Motor neuron (in vitro differentiated cells): ENCODE measurements at regions not wholly inside any gene's neighbourhood (a gene's known extent, or its start where the extent isn't known, plus 50 kb on each side); places are given as distances from the start of the nearest gene placed in this dataset.

Source experiments
- ATAC-seq, 8 experiments: fragments of 200-7000 bp; cut with Tn5 transposase; replicated peaks in 6 of 8; 2 replicates each; pipeline ENCODE4 v1.8.0; 2021; ENCODE audit warnings: mild to moderate bottlenecking in 8 of 8, moderate library complexity in 8 of 8
- H3K27ac ChIP-seq, 2 donors: fragments of 250-450 bp; sonication (Bioruptor Pico); 2 replicates each; pipeline ENCODE4 v1.9.0; 2021; ENCODE audit warnings: antibody characterized with exemption in 2 of 2, mild to moderate bottlenecking in 2 of 2, moderate library complexity in 1 of 2
- H3K4me1 ChIP-seq, 2 donors: fragments of 250-450 bp; sonication (Bioruptor Pico); replicated peaks in 1 of 2; 2 replicates each; pipeline ENCODE4 v1.6.1; 2021; ENCODE audit warnings: antibody characterized with exemption in 2 of 2, mild to moderate bottlenecking in 2 of 2, moderate library complexity in 1 of 2
- H3K4me3 ChIP-seq, 5 donors: fragments of 250-450 bp; sonication (Bioruptor Pico); 2 replicates each; pipeline ENCODE4 v1.9.0; 2021; ENCODE audit warnings: antibody characterized with exemption in 5 of 5, mild to moderate bottlenecking in 5 of 5, moderate library complexity in 4 of 5
- WGBS, 10 experiments: fragments of 450-650 bp; shearing (Covaris generic); methylation state at CpG; one replicate each; pipeline ENCODE4 v1.0.0; 2022; 5-methylcytosine and 5-hydroxymethylcytosine counted together
- in situ Hi-C, 9 experiments: fragments of 400-800 bp; cut with MboI; loops; one replicate each; pipeline ENCODE4 v1.15.0; 2021; ENCODE audit warnings: low sequenced_read_pairs in 9 of 9, low pct_unique_long_range_greater_than_20kb in 2 of 9; ENCODE audit not compliant: unreplicated experiment in 9 of 9

- in situ Hi-C loops = no loop called here
- 17 to 47% methylated on average over 1 to 3 of the region's 5 CpGs; no CpG with 5 or more reads in 8 of the 10 experiments for WGBS, 10 experiments
Observed at GRCh38 chr2:8028981-8029380, 652.9 kb upstream of the ID2 start.

GRCh38 chr2:8030573-8031303 is 651.1 kb upstream of the ID2 start:
- Histone ChIP-seq H3K27ac (peak overlapping the region in 1 of 2 donors; percentile 11), H3K4me3 (no peak overlapping the region), H3K4me1 (peaks cover 6 to 7% of the 10 kb centered on the region in 2 donors)
- WGBS, 10 experiments = 25 to 100% (median 52%) methylated on average over 1 to 5 of the region's 8 CpGs; no CpG with 5 or more reads in 3 of the 10 experiments
- in situ Hi-C loops = no loop called here
- ATAC-seq = peak in 5 of 8 experiments; percentile 51 to 65 (median 52)

More at GRCh38 chr2:8028981-8029380, 652.9 kb upstream of the ID2 start:
- no peak overlapping the region for H3K4me3 ChIP-seq
- ATAC-seq = no peak
- no peak overlapping the region for H3K27ac ChIP-seq
- H3K4me1 ChIP-seq = peaks cover 4 to 5% of the 10 kb centered on the region in 2 donors

GRCh38 chr2:8031370-8031769 is 650.5 kb upstream of the ID2 start:
- in situ Hi-C loops = no loop called here
- Histone ChIP-seq H3K4me3 (no peak overlapping the region), H3K27ac (no peak overlapping the region), H3K4me1 (peaks cover 6 to 7% of the 10 kb centered on the region in 2 donors)
- ATAC-seq = no peak
- 86 to 100% (median 92%) methylated on average over 1 to 2 of the region's 4 CpGs; no CpG with 5 or more reads in 6 of the 10 experiments for WGBS, 10 experiments

- in situ Hi-C loops = no loop called here
- Histone ChIP-seq H3K27ac (no peak overlapping the region), H3K4me1 (peaks cover 6 to 7% of the 10 kb centered on the region in 2 donors), H3K4me3 (no peak overlapping the region)
- peak in 2 of 8 experiments; percentile 59 to 69 for ATAC-seq
- 31 to 60% (median 42%) methylated on average over 2 to 5 of the region's 7 CpGs; no CpG with 5 or more reads in 2 of the 10 experiments for WGBS, 10 experiments
Observed at GRCh38 chr2:8033546-8034096, 648.2 kb upstream of the ID2 start.

GRCh38 chr2:8036366-8036765 is 645.5 kb upstream of the ID2 start:
- in situ Hi-C loops = no loop called here
- WGBS, 10 experiments = 33 to 100% (median 100%) methylated on average over 1 to 2 of the region's 2 CpGs; no CpG with 5 or more reads in 3 of the 10 experiments
- Histone ChIP-seq H3K4me3 (no peak overlapping the region), H3K4me1 (peaks cover 2 to 6% of the 10 kb centered on the region in 2 donors), H3K27ac (no peak overlapping the region)
- ATAC-seq = no peak

GRCh38 chr2:8039732-8040131 is 642.1 kb upstream of the ID2 start:
- H3K27ac ChIP-seq = no peak overlapping the region
- WGBS, 10 experiments = 0 to 86% (median 38%) methylated on average over 1 to 2 of the region's 2 CpGs; no CpG with 5 or more reads in 3 of the 10 experiments
- H3K4me3 ChIP-seq = no peak overlapping the region
- ATAC-seq = no peak
- in situ Hi-C loops = no loop called here
- peaks cover 0 to 2% of the 10 kb centered on the region in 2 donors for H3K4me1 ChIP-seq

- H3K27ac ChIP-seq = no peak overlapping the region
- in situ Hi-C loops = no loop called here
- H3K4me3 ChIP-seq = no peak overlapping the region
- 0 to 100% (median 89%) methylated on average over 1 to 3 of the region's 4 CpGs; no CpG with 5 or more reads in 4 of the 10 experiments for WGBS, 10 experiments
- H3K4me1 ChIP-seq = no peaks in the 10 kb centered on the region
- no peak for ATAC-seq
Observed at GRCh38 chr2:8043295-8043694, 638.6 kb upstream of the ID2 start.

DNA sequence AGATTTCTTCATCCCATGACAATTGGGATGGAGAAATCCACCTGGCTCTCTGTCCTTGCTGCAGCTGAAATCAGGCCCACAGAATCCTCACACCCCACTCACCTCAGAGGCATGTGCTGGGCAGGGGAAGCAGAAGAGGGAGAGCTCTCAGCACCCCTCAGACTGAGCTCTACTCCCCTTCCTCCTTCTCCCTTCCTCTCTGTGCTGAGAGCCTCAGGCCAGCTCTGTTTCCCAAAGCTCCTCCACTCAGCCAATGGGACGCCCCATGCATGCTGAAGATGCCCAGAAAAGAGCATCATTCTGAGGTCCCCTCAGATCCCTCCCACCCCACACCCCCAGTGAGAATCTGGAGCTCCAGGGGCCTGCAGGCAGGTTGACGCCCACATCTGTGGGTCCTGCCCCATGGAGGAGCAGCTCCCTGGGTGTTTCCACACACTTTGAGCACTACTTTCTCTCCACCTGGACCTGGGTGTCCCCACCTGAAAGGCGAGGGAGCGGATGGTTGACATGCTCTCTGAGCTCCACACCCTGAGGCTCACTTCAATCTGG is 637.7 kb upstream of the ID2 start:
- no peak overlapping the region for H3K4me3 ChIP-seq
- no peak overlapping the region for H3K27ac ChIP-seq
- no peaks in the 10 kb centered on the region for H3K4me1 ChIP-seq
- in situ Hi-C loops = no loop called here
- ATAC-seq = no peak
- WGBS, 10 experiments = 80 to 86% (median 80%) methylated on average over 1 to 2 of the region's 4 CpGs; no CpG with 5 or more reads in 7 of the 10 experiments

DNA sequence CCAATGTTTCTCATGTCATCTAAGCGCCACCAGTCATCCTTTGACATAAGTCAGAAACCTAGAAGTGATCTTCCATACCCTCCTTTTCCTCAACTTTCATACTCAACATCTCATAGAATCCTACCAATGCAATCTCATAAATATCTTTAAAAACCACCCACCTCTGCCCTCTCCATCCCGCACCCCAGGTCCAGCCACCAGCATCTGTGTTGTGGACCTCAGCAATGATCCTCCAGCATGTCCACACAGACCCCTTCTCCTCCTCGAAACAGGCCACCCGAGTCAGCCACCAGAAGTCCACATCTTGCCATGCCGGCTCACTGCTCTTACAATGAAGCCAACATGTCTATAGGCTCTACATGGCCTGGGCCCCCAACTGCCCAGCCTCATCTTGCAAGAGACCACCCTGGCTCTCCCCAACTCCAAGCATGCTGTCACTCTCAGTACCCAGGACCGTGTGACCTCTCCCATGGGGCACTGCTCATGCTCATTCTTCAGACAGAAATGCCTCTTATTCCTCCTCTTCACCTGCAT is 636.7 kb upstream of the ID2 start:
- in situ Hi-C loops = no loop called here
- WGBS, 10 experiments = 63 to 90% (median 80%) methylated on average over 1 to 3 of the region's 6 CpGs; no CpG with 5 or more reads in 5 of the 10 experiments

DNA sequence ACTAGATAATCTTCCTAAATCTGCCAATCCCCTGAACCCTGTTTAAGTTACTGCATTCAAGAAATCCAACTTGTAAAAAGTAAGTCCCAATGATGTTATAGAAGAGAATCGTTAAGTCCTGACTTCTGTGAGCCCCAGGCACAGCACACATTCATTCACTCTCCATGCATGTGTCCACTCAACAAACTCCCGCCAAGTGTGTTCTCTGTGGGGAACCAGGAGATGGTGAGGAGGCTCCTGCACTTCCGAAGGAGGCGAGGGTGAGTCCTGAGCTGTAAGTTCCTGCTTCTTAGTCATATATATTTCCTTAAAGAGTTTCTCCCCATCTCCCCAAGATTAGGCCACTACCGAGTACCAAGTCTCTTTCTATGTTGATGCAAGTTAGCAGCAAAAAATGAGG is 635.0 kb upstream of the ID2 start:
- Histone ChIP-seq H3K4me3 (no peak overlapping the region), H3K4me1 (no peaks in the 10 kb centered on the region), H3K27ac (no peak overlapping the region)
- in situ Hi-C loops = no loop called here
- 62 to 100% (median 80%) methylated on average over 1 to 5 of the region's 5 CpGs; no CpG with 5 or more reads in 1 of the 10 experiments for WGBS, 10 experiments
- ATAC-seq = no peak

More for the DNA sequence above, 636.7 kb upstream of the ID2 start:
- no peak for ATAC-seq
- Histone ChIP-seq H3K4me3 (no peak overlapping the region), H3K27ac (no peak overlapping the region), H3K4me1 (no peaks in the 10 kb centered on the region)

- in situ Hi-C loops = no loop called here
- no peaks in the 10 kb centered on the region for H3K4me1 ChIP-seq
- 0 to 100% (median 67%) methylated on average over 1 to 3 of the region's 4 CpGs; no CpG with 5 or more reads in 2 of the 10 experiments for WGBS, 10 experiments
- no peak overlapping the region for H3K27ac ChIP-seq
- ATAC-seq = peak in 1 of 8 experiments; percentile 39
- no peak overlapping the region for H3K4me3 ChIP-seq
Observed at GRCh38 chr2:8049176-8049575, 632.7 kb upstream of the ID2 start.

DNA sequence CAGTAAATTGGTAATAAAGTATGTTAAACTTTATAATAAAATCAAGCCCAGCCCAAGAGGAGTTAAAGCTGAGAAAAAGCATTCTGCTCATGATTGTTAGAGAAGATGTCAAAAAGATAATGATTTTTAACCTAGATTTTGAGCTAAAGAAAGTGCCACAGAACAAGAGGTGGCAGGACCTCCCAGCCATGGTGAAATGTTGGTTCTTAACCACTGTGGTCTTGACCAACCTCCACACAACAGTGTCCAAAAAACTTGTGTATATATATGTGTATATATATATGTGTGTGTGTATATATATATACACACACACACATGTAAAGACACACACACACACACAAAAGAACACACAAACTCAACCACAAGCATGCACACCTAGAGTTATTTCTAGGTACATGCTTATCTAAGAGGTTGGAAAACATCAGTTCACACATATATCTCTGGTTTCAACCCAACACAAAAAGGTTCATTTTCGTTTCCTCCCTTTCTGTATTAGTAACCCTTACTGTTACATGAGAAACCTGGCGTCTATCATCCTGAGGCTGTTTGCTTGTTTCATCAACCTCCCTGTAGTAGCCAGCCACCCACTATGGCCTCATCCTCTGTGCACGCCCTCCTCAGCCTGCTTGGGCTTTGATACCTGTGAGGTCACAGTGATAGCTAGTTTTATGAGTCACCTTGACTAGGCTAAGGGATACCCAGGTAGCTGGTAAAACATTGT is 631.8 kb upstream of the ID2 start:
- H3K27ac ChIP-seq = no peak overlapping the region
- no peaks in the 10 kb centered on the region for H3K4me1 ChIP-seq
- in situ Hi-C loops = no loop called here
- no peak for ATAC-seq
- no peak overlapping the region for H3K4me3 ChIP-seq
- WGBS, 10 experiments = 50 to 93% (median 86%) methylated on average over 1 to 3 of the region's 3 CpGs; no CpG with 5 or more reads in 6 of the 10 experiments

- Histone ChIP-seq H3K4me1 (no peaks in the 10 kb centered on the region), H3K27ac (no peak overlapping the region), H3K4me3 (no peak overlapping the region)
- in situ Hi-C loops = no loop called here
- ATAC-seq = no peak
Observed at GRCh38 chr2:8053216-8053615, 628.6 kb upstream of the ID2 start.
